ENCODE measurements at regions not wholly inside any gene's neighbourhood (a gene's known extent, or its start where the extent isn't known, plus 50 kb on each side); places are given as distances from the start of the nearest gene placed in this dataset.

DNA sequence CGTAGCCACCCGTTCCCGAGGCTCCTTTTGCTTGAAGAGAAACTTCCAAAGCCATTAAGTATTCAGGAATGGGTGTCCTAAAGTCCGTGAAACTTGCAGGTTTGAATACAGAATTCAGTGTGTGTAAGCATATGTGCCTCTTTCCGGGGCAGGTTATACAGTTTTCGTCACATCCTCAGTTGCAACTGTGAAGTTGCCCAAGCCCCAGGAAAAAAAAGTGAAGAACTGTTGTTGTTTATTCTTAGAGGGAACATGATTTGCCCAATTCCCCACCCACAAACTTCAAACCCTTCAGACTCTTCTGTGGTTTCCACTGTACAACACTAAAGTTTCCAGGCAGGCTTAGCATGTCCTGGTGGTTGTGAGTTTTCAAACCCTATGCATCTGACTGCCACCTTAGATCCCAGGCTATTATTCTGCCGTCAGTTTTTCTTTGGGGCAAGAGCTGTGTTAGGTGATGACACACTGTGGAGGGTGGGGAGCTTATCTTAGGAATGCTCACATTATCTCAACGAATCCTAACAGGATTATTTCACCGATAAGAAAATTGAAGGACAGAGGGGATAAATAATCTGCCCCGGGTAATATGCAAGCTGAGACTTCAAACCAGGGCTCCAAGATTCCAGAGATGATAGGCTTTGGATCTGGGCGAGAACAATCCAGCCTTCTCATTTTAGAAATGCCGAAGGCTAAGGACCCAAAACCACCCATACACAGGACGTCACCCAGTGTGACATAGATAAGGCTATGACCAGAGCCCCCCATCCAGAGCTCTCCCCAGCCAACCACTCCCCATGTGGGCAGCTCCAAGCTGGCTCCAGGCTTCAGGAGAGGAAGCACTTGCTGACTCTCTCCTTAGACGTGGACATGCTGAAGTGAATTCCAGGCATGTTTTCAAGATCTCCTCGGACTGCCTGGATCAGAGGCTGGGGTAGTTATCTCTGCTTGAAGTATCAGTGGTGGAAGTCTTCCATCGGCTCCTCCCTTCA lies 81.7 kb upstream of the AFDN start:
- TF ChIP-seq ZNF160 (CRISPR knock-in tag; IDR thresholded peaks at IDR 0.05) (no peak), MIXL1 (CRISPR knock-in tag; IDR thresholded peaks at IDR 0.05) (no peak), YY1 (IDR thresholded peaks at IDR 0.05; ENCODE audit: insufficient read depth, insufficient replicate concordance, low read depth, low read length) (no peak), ZNF629 (CRISPR knock-in tag; conservative IDR thresholded peaks at IDR 0.05) (no peak)
- TF ChIP-seq, protein P1, sequence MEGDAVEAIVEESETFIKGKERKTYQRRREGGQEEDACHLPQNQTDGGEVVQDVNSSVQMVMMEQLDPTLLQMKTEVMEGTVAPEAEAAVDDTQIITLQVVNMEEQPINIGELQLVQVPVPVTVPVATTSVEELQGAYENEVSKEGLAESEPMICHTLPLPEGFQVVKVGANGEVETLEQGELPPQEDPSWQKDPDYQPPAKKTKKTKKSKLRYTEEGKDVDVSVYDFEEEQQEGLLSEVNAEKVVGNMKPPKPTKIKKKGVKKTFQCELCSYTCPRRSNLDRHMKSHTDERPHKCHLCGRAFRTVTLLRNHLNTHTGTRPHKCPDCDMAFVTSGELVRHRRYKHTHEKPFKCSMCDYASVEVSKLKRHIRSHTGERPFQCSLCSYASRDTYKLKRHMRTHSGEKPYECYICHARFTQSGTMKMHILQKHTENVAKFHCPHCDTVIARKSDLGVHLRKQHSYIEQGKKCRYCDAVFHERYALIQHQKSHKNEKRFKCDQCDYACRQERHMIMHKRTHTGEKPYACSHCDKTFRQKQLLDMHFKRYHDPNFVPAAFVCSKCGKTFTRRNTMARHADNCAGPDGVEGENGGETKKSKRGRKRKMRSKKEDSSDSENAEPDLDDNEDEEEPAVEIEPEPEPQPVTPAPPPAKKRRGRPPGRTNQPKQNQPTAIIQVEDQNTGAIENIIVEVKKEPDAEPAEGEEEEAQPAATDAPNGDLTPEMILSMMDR (CRISPR knock-in tag; IDR thresholded peaks at IDR 0.05) = no peak
